Activated CD8-positive, alpha-beta T cell treated with anti-CD3 and anti-CD28 coated beads for 36 hours (primary cell): ENCODE measurements at regions not wholly inside any gene's neighbourhood (a gene's known extent, or its start where the extent isn't known, plus 50 kb on each side); places are given as distances from the start of the nearest gene placed in this dataset.

Experiments used
- ATAC-seq: fragments of 200-7000 bp; cut with Tn5 transposase; one replicate; pipeline ENCODE4 v1.10.0; 2021; ENCODE audit warnings: mild to moderate bottlenecking, moderate library complexity
- CTCF ChIA-PET: fragments of 350-600 bp; sonication (Branson Sonifier 250); formaldehyde crosslinking; loops from one replicate; lab custom pipeline; 2021; ENCODE audit warnings: antibody characterized with exemption; lab: Charles Lee
- POLR2A ChIA-PET: fragments of 350-600 bp; sonication (Branson Sonifier 250); formaldehyde crosslinking; loops from one replicate; lab custom pipeline; 2021; ENCODE audit warnings: antibody characterized with exemption; lab: Charles Lee
- DNase-seq: peaks from one replicate; pipeline ENCODE4 v3.0.0-alpha.2; 2020
- H3K27ac Mint-ChIP-seq: one replicate; pipeline ENCODE4 v1.8.0; 2021; ENCODE audit warnings: mild to moderate bottlenecking, mixed read lengths
- H3K27me3 Mint-ChIP-seq: one replicate; pipeline ENCODE4 v1.8.0; 2021; ENCODE audit warnings: mixed read lengths
- H3K36me3 Mint-ChIP-seq: one replicate; pipeline ENCODE4 v1.8.0; 2021; ENCODE audit warnings: low read depth, mixed read lengths
- H3K4me1 Mint-ChIP-seq: one replicate; pipeline ENCODE4 v1.8.0; 2021; ENCODE audit warnings: low read depth, mixed read lengths
- H3K4me3 Mint-ChIP-seq: one replicate; pipeline ENCODE4 v1.8.0; 2021; ENCODE audit warnings: mild to moderate bottlenecking, moderate library complexity, mixed read lengths
- H3K9me3 Mint-ChIP-seq: one replicate; pipeline ENCODE4 v1.8.0; 2021; ENCODE audit warnings: mixed read lengths
- intact Hi-C: fragments of 100-400 bp; cut with micrococcal nuclease; formaldehyde crosslinking; loops from one replicate; pipeline ENCODE4 v1.10.0; 2022
- TF ChIP-seq, protein P1 (sequence below): fragments of 200-600 bp; IDR thresholded peaks from one replicate; pipeline ENCODE4 v1.8.0; 2022; ENCODE audit warnings: antibody characterized with exemption, mild to moderate bottlenecking

DNA sequence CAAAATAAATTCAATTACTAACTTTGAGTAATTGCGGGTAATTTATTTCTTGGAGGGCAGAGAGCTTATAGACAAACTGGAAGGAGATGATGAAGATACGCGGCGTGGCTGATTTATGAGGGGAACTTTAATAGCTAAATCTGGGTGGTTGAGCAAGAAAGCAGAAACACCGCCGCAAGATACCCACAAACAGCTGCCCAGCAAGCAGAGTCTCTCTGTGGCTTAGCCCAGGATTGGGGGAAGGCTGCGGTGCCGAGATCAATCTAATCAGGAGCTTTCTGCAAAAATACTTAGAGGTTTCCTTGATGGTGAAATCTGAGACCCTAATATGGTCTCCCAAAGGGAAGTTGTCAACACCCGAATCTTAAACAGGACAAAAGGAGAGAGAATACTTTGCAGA is 94.9 kb upstream of the MGMT start:
- intact Hi-C loops = no loop called here
- ChIA-PET POLR2A (no interaction called here), CTCF (no interaction called here)
- H3K4me1 Mint-ChIP-seq = no peaks in the 10 kb centered on the region
- H3K4me3 Mint-ChIP-seq = no peak overlapping the region
- ATAC-seq = no peak
- no peaks in the 10 kb centered on the region for H3K36me3 Mint-ChIP-seq
- H3K27me3 Mint-ChIP-seq = peaks cover 16% of the 10 kb centered on the region
- DNase-seq = no peak
- no peak overlapping the region for H3K27ac Mint-ChIP-seq
- no peaks in the 10 kb centered on the region for H3K9me3 Mint-ChIP-seq
- TF ChIP-seq, protein P1, sequence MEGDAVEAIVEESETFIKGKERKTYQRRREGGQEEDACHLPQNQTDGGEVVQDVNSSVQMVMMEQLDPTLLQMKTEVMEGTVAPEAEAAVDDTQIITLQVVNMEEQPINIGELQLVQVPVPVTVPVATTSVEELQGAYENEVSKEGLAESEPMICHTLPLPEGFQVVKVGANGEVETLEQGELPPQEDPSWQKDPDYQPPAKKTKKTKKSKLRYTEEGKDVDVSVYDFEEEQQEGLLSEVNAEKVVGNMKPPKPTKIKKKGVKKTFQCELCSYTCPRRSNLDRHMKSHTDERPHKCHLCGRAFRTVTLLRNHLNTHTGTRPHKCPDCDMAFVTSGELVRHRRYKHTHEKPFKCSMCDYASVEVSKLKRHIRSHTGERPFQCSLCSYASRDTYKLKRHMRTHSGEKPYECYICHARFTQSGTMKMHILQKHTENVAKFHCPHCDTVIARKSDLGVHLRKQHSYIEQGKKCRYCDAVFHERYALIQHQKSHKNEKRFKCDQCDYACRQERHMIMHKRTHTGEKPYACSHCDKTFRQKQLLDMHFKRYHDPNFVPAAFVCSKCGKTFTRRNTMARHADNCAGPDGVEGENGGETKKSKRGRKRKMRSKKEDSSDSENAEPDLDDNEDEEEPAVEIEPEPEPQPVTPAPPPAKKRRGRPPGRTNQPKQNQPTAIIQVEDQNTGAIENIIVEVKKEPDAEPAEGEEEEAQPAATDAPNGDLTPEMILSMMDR = no peak

DNA sequence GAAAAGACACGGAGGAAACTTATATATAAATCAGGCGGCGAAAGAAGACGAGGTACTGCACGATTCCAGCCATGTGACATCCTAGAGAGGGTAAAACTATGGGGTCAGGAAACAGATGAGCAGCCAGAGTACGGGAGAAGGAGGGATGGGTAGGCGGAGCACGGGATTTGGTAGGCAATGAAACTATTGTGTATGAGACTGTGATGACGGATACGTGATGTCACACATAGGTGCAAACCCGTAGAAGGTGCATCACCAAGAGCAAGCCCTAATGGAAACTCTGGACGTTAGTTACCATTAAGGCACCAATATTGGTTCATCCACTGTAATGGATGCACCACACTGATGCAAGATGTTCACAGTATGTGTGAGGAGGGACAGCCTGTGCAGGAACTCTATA is 93.8 kb upstream of the MGMT start:
- Mint-ChIP-seq H3K27me3 (peaks cover 16% of the 10 kb centered on the region), H3K4me3 (no peak overlapping the region), H3K36me3 (no peaks in the 10 kb centered on the region), H3K4me1 (no peaks in the 10 kb centered on the region), H3K9me3 (no peaks in the 10 kb centered on the region), H3K27ac (no peak overlapping the region)
- POLR2A ChIA-PET = no interaction called here
- DNase-seq (no peak), ATAC-seq (no peak)
- CTCF ChIA-PET = no interaction called here
- TF ChIP-seq, protein P1 = no peak
- intact Hi-C loops = no loop called here

DNA sequence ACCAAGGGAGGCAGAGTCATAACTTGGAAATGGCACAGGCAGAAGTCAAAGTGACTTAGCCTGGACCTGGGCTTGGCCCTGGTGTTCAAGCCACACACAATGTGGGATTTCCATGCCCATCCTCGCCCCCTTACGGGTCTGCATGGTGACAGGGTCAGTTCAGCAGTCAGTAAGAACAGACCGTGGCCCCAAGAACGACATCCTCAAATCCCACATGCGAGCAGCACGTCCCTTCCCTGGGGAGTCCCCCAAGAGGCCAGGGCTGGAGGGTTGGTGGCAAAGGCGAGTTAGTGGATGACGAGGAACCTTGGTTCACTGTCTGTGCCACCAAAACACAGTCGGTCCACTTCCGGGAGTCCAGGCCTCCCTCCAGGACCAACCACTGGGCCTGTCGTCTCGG is 93.3 kb upstream of the MGMT start:
- no peaks in the 10 kb centered on the region for H3K4me1 Mint-ChIP-seq

DNA sequence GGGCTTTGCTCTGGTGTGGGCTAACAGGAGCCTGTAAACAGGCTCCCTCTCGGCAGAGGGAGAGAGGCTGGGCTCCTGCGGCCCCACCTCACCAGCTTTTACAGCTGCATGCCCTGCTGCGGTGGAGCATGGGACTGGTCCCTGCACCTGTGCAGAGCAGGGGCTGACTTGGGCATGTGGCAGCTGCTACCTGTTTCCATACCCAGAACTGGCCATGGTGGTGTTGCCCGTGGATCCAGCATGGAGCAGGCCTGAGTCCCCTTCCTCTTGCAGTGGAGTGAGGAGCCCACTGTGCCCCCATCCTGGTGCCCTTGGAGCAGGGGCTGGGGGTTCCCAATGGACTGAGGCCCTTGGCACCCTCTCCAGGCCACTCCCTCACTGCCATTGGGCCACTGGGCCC is 91.9 kb upstream of the MGMT start:
- no peak overlapping the region for H3K4me3 Mint-ChIP-seq
- ATAC-seq (no peak), DNase-seq (no peak)
- no peaks in the 10 kb centered on the region for H3K4me1 Mint-ChIP-seq
- CTCF ChIA-PET = no interaction called here
- H3K27ac Mint-ChIP-seq = no peak overlapping the region
- peaks cover 15% of the 10 kb centered on the region for H3K27me3 Mint-ChIP-seq
- TF ChIP-seq, protein P1 = no peak
- no peaks in the 10 kb centered on the region for H3K36me3 Mint-ChIP-seq
- H3K9me3 Mint-ChIP-seq = no peaks in the 10 kb centered on the region
- intact Hi-C loops = no loop called here
- POLR2A ChIA-PET = no interaction called here

More for the DNA sequence above, 93.3 kb upstream of the MGMT start:
- CTCF ChIA-PET = no interaction called here
- intact Hi-C loops = no loop called here
- no peak for DNase-seq
- TF ChIP-seq, protein P1 = no peak
- no peaks in the 10 kb centered on the region for H3K9me3 Mint-ChIP-seq
- H3K36me3 Mint-ChIP-seq = no peaks in the 10 kb centered on the region
- no peak overlapping the region for H3K27ac Mint-ChIP-seq
- H3K4me3 Mint-ChIP-seq = no peak overlapping the region
- ATAC-seq = no peak
- H3K27me3 Mint-ChIP-seq = peaks cover 16% of the 10 kb centered on the region
- POLR2A ChIA-PET = no interaction called here

DNA sequence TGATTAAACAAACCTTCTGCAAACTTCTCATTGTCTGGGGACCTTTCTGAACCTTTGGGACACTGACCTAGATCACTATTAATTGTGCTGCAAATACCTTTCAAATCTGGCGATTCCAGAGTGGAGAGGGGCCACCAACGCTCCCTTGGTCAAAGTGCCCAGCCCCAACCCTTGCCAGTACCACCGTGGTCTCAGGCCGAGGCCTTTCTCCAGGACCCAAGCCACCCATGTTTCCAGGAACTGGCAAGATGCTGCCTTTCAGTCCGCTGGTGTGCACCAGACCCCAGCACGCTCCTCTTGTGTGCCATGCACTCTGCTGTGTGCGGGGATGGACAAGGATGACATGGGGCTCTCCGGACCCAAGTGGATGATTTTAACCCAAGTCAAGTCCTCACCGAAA is 91.1 kb upstream of the MGMT start:
- TF ChIP-seq, protein P1 = no peak
- intact Hi-C loops = no loop called here
- Mint-ChIP-seq H3K4me3 (no peak overlapping the region), H3K4me1 (no peaks in the 10 kb centered on the region), H3K9me3 (no peaks in the 10 kb centered on the region), H3K27me3 (peaks cover 14% of the 10 kb centered on the region), H3K27ac (no peak overlapping the region), H3K36me3 (no peaks in the 10 kb centered on the region)
- DNase-seq = no peak
- ATAC-seq = no peak
- ChIA-PET CTCF (no interaction called here), POLR2A (no interaction called here)
